HG03521 (cell line): ENCODE measurements at regions not wholly inside any gene's neighbourhood (a gene's known extent, or its start where the extent isn't known, plus 50 kb on each side); places are given as distances from the start of the nearest gene placed in this dataset.

Source experiments
- ATAC-seq: cut with Tn5 transposase; IDR thresholded peaks from one replicate; pipeline ENCODE4 v1.9.1; 2021; ENCODE audit warnings: mild to moderate bottlenecking, moderate library complexity; ENCODE audit not compliant: unreplicated experiment

DNA sequence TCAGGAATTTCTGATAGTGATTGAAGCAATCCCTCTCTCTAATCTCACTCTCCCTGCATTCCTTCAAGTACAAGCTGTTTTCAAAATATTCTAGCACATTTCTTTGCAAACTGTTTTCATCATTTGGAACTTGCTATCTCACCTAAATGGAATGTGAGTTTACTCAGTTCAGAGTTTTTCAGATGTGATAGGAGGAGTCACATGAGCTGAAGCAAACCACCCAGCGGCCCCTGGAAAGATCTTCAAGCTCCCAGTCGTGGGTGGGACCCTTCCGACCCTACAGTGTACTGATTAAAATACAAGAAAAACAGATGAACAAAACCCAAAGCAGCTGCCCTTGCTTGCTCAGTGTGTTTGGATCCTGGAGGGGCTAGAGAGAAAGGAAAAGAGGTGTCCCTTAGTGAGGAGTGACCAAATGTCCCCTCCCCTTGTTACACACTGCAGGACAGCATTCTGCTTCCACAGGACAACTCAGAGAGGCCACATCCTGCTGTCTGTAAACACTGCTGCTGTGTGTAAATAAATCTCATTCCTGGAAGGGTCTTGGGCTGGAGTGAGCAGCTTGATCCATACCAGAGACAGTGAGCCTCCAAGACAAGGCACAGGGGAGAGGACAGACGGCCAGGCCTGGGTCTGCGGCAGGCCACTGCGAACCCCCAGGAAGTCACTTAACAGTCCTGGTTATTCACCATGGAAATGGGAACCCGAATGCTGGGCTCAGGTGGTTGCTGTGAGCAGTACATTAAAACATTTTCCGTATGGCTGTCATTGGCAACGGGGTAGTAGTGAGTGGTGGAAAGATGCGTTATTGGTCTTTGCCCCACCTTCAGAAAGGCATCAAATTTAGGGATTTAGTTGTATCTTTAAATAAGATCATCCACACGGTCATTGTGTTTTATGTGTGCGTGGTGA lies 229.2 kb downstream of the RHOU start:
- ATAC-seq = no peak

DNA sequence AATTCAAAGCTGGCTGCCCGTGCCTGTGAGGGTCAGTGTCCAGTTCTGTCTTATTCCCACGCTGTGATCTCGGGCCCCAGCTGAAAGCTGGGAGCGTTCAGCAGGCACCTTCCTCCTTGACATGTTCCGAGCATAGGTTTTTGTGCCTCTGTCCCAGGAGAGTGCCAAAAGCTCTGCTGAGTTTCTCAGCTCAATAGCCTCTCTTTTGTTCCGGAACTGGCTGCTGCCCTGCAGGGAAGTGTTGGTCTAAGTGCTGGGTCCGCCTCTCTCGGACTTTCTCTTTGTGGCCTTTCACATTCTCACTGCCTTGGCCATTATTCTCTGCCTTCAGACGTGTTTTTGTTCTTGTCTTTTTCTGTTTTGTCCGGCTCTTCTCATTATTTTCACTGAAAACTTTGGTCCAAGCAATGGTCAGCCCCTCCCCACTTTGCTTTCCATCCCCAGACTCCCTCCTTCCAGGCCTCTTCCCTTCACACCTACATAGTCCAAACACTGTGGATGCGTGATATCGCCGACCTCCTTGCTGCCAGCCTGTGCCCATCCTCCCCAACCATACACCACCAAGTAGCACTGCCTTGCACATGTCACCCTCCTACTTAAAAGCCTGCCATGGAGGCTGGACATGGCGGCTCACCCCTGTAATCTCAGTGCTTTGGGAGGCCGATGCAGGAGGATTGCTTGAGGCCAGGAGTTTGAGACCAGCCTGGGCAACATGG lies 233.8 kb downstream of the RHOU start:
- no peak for ATAC-seq

DNA sequence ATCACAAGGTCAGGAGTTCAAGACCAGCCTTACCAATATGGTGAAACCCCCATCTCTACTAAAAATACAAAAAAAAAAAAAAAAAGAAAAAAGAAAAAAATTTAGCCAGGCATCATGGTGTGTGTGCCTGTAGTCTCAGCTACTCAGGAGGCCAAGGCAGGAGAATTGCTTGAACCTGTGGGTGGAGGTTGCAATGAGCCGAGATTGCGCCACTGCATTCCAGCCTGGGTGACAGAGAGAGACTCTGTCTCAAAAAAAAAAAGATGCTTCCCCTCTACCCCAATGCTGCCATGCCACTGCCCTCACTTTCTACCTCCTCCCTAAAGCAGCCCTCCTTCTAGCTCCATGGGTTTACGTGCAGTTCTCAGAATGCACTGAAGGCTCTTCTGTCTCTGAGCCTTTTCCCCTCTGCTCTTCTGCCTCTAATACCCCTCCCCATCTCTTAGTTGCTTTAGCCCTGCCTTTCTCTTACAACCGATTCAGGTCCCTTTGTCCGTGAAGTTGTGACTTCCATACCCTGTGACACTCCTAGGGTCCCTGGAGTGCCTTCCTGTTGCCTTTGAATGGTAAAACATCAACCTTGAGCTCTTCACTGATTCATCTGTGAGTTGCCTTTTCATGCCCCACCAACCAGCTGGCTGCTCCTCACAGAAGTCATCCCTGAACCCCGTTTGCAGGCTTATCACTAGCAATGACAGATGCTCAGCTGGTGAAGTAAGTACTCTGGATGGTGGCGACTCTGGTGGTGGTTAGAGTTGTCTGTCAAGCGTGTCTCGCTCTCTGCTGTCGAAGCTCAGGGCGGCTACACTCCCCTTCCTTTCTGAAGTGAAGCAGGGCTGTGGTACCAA lies 234.9 kb downstream of the RHOU start:
- ATAC-seq = no peak

DNA sequence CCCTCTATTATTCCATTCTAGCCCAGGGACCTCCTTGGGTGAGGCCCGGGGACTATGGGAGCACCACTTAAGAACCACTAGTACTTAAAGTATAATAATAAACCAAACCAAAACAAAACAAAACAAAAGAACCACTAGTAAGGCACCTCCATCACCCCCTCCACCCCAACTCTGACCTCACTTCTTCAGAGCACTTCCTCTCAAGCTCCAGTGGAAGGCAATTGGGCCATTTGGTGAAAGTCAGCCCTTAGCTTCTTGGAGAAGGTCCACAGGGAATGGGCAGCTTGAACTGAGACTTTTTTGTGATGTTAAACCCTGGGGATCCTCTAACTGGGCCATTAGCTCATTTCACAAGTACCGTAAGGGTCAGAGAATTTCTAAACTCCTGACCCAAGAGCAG lies 237.3 kb downstream of the RHOU start:
- no peak for ATAC-seq

DNA sequence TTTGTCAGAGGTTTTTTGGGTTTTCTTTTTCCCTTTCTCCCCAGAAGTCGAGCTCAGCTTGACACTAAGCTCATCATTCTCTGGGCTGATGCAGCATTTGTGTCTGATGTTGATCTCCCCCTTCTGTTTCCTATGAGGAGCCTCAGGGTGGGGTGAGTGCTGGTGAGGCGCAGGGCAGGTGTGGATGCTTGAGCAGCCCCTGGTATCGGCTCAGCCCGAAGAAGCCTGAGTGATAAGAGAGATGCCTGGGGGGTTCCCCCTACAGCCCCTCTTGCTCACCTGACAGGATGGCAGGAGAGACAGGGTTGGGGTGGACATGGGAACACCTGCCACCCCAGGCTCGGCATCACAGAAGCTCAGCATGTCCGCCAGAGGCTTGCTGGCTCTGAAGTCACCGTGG lies 239.0 kb downstream of the RHOU start:
- no peak for ATAC-seq

DNA sequence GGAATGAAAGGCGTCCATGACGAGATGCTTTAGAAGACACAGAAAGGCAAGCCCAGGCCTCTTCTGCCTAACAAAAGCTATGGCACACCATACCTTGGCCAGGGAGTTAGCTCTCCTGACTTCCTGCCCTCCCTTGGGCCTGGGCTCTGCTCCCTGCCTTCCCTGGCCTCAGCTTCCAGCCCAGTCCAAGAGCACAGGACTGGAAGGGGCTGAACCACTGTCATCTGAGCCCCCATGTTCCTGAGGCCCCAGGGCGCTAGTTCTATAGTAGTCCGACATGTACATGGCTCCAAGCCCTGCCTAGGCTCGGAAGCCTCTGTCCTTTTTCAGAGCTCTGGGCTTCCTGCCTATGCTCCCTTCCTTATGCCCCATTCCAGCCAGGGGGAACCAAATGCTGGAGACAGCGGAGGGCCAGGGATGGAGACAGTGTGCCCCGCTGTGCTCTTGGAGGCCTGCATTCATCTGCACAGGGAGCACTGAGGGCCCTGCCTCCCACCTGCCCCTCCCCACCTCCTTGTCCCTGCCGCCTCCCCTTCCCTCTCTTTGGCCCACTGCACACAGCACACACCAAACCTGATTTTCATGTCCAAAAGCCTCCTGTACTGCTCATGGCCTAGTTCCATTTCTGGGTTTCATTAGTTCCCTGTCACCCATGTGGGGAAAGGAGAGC lies 240.1 kb downstream of the RHOU start:
- no peak for ATAC-seq

DNA sequence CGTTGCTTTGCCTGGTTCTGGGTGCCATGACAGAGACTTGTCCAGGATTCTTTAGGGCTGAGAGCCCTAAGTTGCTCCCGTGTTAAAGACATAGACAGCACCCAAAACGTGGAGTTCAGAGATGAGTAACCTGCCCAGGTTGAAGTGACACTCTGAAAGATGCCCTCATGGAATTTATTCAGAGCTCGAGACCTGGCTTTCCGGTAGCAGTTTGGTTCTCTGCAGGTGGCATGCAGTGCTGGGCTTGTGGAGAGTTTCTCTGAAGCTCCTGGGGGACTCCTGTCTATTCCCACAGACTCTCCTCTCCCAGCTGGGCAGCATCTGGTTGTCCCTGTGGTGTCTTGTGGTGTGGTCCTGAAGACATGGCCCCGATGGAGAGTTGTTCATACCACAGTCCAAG lies 241.0 kb downstream of the RHOU start:
- ATAC-seq = no peak

DNA sequence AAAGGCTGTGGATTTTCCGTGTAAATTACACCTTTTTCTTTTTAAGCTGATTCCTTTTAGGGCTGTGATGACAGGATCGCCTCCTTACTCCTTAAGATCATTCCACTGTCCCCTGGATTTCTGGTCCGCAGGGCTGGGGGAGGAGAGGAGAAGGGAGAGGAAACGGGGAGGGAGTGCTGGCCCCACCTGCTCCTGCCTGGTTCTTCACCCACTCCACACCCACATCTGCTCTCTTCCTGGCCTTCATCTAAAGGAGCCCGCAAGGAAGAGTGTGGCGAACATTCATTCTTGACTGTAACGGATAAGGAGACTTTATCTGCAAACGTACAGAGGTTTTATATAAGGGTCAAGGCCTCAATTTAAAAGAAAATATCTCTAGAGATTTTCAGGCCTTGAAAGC lies 242.0 kb downstream of the RHOU start:
- no peak for ATAC-seq

DNA sequence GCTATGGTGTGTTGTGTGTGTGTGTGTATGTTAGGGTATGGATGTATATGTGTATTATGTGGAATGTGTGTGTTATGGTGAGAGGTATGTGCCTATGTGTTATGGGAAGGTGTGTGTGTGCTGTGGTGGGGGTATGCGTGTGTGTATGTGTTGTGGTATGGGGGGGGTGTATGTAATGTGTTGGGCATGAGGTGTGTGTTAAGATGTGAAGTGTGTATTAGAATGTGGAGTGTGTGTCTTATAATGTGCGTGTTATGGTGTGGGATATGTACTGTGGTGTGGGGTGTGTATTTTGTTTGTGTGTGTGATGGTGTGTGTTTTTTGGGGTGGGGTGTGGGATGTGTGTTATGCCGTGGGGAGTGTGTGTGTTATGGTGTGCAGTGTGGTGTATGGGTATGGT lies 242.5 kb downstream of the RHOU start:
- ATAC-seq = no peak

DNA sequence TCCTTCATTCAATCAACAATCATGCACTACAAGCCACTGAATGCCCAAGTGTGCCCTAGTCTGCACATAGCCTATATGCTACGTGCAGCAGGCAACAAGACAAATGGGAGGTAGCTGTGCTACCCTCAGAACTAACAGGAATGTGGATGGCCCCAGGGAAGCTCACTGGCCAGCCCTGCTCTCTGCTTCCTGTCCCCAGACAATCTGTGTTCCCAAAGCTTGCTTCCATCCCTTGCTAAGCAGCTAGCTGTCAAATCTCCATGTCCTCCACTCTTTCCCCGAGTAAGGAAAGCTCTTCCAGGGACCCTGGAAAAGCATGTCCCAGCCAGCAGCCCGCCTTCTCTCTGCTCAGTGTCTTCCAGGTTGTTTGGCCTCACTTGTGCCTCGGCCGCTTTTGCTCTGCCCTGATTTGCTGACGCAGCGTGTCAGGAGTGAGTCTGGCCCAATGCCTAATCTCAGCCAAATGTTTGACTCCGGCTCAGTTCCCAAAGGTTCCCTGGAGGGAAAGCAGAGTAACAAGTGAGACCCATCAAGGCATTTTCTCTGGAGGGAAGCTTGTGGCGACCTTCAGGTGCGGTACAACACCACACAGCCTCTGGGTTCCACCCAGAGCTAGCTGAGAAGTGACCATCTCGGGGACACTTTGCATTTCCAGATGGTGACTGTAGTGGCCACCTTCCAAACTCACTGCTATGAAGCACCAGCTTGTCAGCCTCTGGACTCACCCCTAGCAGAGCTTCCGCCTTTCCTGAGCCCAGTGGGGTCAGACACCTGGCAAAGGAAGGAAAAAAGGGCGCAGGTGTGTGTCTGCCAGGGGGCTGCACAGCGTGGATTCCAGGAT lies 243.4 kb downstream of the RHOU start:
- ATAC-seq = no peak

DNA sequence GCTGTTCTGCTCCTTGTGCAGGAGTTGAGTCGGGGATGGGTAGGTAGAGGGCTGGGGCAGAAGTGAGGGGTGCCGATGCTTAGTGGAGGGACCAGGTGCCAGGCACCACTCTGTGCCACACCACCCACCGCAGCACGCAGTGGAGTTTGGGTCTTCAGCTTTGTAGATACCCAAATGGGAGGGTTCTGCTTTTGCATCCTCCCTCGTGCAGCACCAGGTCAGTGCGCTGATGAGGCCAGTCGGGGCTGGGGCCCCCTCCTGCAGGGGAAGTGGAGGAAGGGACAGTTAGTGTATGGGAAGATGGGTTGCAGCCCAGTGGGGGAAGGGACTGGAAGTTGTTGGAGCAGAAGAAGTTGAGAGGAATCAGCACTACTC lies 244.0 kb downstream of the RHOU start:
- ATAC-seq = no peak

DNA sequence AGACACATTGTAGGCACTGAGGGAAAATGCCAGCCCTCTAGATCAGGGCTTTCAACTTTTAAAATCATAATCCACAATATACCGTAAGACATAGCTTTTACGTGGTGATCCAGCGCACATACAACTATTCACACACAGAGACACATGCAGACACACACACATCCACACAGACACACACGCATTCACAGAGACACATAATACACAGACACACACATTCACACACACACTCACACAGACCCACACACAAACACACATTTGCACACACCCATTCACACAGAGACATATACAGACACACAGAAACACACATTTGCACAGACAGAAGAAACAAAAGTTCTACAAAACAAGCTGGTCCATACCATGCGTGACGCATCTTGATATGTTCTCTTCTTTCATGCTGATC lies 244.5 kb downstream of the RHOU start:
- ATAC-seq = no peak

DNA sequence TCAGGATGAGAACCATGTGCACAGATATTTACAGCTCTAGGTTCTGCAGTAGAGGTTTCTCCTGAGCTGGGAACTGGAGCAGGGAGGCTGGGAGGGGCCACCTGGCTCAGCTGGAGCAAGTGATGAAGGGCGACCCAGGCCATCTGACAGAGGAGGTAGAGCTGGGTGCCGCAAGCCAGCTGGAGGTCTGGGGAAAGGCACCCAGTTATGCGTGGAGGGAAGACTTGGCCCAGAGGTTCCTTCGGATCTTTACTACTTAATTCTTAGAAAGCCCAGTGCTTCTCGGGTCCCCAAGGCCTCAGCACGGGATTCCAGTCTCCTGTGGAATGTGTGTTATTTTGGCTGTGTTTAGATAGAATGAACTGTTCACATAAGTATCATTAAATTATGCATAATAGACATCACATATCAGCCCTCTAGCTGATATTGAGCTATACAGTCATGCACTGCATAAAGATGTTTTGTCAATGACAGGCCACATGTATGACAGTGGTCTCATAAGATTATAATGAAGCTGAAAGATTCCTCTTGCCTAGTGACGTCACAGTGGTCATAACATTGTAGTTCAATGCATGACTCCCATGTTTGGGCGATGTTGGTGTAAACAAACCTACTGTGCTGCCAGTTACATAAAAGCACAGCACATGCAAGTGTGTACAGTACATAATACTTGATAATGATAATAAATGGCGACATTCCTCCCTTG lies 245.1 kb downstream of the RHOU start:
- ATAC-seq = no peak

DNA sequence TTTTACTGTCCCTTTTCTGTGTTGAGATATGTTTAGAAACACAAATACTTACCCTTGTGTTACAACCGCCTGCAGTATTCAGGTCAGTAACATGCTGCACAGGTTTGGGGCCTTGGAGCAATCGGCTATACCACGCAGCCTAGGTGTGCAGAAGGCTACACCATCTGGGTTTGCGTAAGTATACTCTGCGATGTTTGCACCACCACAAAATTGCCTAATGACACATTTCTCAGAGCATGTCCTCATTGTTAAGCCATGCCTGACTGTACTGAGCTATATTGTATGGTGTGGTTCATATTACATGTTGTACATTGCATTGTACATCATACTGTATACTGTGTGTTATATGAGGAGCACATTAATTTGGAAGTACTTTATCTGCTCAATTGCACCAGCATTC lies 247.4 kb downstream of the RHOU start:
- no peak for ATAC-seq

DNA sequence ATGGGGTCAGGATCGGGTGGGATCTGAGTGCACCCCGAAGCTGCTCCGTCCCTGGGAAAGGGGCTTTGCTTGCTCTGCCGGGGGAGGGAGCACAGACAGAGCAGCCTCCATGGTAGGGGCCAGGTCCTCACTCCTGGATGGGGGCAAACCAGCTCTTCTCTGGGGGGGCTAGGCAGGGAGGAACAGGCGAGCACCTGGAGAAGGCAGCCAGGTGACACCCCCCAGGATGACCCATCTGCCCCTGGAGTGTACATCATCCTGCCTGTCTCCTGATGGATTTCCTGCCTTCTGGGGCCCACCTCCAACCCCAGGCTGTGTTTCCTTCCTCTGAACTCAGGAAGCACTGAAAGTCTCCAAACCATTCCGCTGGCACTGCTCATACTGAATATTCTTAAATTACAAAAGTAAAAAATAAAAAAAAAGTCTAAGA lies 248.0 kb downstream of the RHOU start:
- no peak for ATAC-seq

DNA sequence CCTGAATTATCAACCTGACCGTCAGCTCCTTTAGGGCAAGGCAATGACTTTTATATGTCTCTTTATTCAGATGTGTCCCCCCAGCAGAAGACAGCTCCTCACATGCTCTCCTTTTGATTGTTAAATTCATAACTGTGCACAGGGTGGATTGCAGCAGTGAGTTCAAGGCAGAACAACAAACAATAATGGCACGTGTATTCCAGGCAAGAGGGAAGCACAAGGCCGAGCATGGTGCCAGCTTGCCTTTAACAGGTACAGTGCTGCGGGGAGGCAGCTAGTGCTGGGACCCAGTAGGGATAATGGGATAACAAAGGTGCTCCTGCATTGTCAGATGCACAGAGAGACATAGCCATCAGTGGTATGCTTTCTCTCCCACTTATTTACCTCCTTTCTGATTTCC lies 248.4 kb downstream of the RHOU start:
- ATAC-seq = no peak

DNA sequence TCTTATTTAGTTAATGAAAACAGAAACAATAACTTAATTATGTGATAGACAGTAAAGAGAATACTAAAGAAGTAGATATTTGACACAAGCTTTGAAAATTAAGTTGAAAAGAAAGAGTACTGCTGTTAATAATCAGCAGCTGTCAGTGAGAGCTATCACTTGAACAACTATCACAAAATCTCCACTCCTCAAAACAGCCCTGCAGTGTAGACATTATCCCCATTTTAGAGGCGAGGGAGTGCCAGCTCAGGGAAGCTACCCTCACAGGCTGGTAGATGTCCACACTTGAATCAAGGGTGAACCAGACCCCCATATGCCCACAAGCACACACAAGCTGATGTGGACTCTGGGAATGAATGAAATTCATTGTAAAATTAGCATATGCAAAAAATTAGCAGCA lies 248.8 kb downstream of the RHOU start:
- no peak for ATAC-seq

DNA sequence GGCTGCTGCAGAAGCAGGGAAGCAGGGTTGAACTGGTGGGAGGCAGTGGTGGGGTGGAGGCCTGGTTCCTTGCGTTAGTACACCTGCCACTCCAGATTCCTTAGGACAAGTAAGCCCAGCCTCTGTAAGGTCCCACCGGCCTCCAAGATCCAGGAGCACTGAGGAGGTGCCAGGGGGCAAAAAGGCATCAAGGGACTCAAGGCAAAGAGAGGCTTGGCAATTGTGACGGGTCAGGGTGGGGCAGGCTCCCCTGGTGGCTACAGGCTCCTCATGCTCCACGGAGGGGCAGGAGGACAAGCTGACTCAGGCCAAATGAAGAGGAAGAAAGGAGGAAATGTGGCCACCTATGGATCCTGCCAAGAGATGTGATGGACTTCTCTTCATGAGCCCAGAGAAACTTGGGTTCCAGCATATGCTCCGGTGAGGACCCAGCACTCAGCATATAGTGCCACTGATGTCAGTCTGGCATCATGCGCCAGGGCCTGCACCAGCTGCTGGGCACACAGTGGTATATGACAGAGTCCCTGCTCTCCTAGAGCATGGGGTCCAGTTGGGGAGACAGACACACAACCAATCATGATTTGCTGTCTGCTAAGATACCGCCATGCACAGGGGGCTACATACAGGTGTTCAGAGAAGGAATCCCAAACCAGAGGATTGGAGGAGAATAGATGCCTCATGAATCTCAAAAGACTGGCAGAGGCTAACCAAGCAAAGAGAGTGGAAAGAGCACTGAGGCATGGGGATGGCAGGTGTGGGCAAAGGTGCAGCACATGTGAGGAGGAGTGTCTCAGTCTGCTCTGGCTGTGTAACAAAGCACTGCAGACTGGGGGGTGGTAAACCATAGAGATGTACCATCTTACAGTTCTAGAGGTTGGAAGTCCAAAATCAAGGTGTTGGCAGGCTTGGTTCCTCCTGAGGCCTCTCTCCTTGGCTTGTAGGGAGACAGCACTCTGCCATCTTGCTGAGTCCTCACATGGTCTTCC lies 249.7 kb downstream of the RHOU start:
- no peak for ATAC-seq
